Fibroblast of the aortic adventitia (primary cell): ENCODE measurements at regions not wholly inside any gene's neighbourhood (a gene's known extent, or its start where the extent isn't known, plus 50 kb on each side); places are given as distances from the start of the nearest gene placed in this dataset.

Experiments
- DNase-seq: peaks from one replicate; pipeline ENCODE4 v3.0.0-alpha.2; 2010; ENCODE audit warnings: low read depth
- H3K4me3 ChIP-seq: 2 replicates; pipeline ENCODE4 v1.5.1; 2011; ENCODE audit warnings: low read depth, mild to moderate bottlenecking, control low read depth, low read length, moderate library complexity
- CTCF ChIP-seq: IDR thresholded peaks from 2 replicates; pipeline ENCODE4 v1.5.1; 2011; ENCODE audit warnings: mild to moderate bottlenecking, low read length, control low read depth, inconsistent platforms; ENCODE audit not compliant: insufficient read depth

- no peak for TF ChIP-seq CTCF
- DNase-seq = no peak
- no peak overlapping the region for H3K4me3 ChIP-seq
Observed at GRCh38 chr12:97659117-97659880, 196.7 kb downstream of the RMST start.

GRCh38 chr12:97666263-97666662, 203.7 kb downstream of the RMST start:
- no peak for DNase-seq
- H3K4me3 ChIP-seq = no peak overlapping the region
- TF ChIP-seq CTCF = no peak

GRCh38 chr12:97672870-97673269, 210.3 kb downstream of the RMST start:
- H3K4me3 ChIP-seq = no peak overlapping the region
- TF ChIP-seq CTCF = no peak
- DNase-seq = no peak

GRCh38 chr12:97680751-97681150, 218.1 kb downstream of the RMST start:
- TF ChIP-seq CTCF = no peak
- DNase-seq = no peak
- no peak overlapping the region for H3K4me3 ChIP-seq

GRCh38 chr12:97681612-97682504, 219.3 kb downstream of the RMST start:
- no peak for TF ChIP-seq CTCF
- DNase-seq = no peak
- H3K4me3 ChIP-seq = no peak overlapping the region

- TF ChIP-seq CTCF = no peak
- no peak overlapping the region for H3K4me3 ChIP-seq
- no peak for DNase-seq
Observed at GRCh38 chr12:97685360-97685759, 222.8 kb downstream of the RMST start.
